Heart left ventricle (tissue), 16 donors: ENCODE measurements at regions not wholly inside any gene's neighbourhood (a gene's known extent, or its start where the extent isn't known, plus 50 kb on each side); places are given as distances from the start of the nearest gene placed in this dataset.

ENCODE experiments used
- ATAC-seq, 4 donors: fragments of 200-7000 bp; cut with Tn5 transposase; one replicate each; pipeline ENCODE4 v1.9.1; 2020 to 2022; ENCODE audit warnings: moderate library complexity in 4 of 4, mild to moderate bottlenecking in 3 of 4, moderate number of reproducible peaks in 1 of 4
- DNase-seq, 5 donors: peaks; one replicate each; pipeline ENCODE4 v3.0.0-alpha.2; 2020
- H3K27ac ChIP-seq, 12 donors: fragments of 200-600 bp; sonication (generic) in 4 of 12; one replicate each; pipeline versions ENCODE4 v1.5.0 to v1.8.0; 2016 to 2022; ENCODE audit warnings: mild to moderate bottlenecking in 2 of 12
- H3K27me3 ChIP-seq, 9 donors: fragments of 200-600 bp; sonication (generic) in 2 of 9; one replicate each; pipeline versions ENCODE4 v1.5.1 to v1.8.0; 2016 to 2022; ENCODE audit warnings: mild to moderate bottlenecking in 3 of 9
- H3K36me3 ChIP-seq, 9 donors: fragments of 200-600 bp; sonication (generic) in 2 of 9; one replicate each; pipeline versions ENCODE4 v1.5.0 to v1.8.0; 2018 to 2022; ENCODE audit warnings: mild to moderate bottlenecking in 2 of 9
- H3K4me1 ChIP-seq, 12 donors: fragments of 200-600 bp; sonication (generic) in 4 of 12; one replicate each; pipeline versions ENCODE4 v1.5.0 to v1.8.0; 2016 to 2022; ENCODE audit warnings: mild to moderate bottlenecking in 3 of 12
- H3K4me3 ChIP-seq, 12 donors: fragments of 200-600 bp; sonication (generic) in 4 of 12; one replicate each; pipeline versions ENCODE4 v1.5.0 to v1.8.0; 2017 to 2022; ENCODE audit warnings: mild to moderate bottlenecking in 9 of 12, moderate library complexity in 4 of 12
- H3K9me3 ChIP-seq, 12 donors: fragments of 200-600 bp; sonication (generic) in 4 of 12; one replicate each; pipeline versions ENCODE4 v1.5.0 to v1.8.0; 2016 to 2022; ENCODE audit warnings: mild to moderate bottlenecking in 1 of 12
- POLR2A ChIP-seq, 2 donors: fragments of 450-650 bp; IDR thresholded peaks; one replicate each; pipeline ENCODE4 v1.6.1; 2017; ENCODE audit warnings: antibody characterized with exemption in 2 of 2, mild to moderate bottlenecking in 2 of 2, moderate library complexity in 2 of 2
- WGBS, 4 donors: extraction: QIAGEN DNeasy Blood & Tissue Kit in 2 of 4; methylation state at CpG; one replicate each; pipeline versions ENCODE4 v1.1.5 to v1.1.7; 2013 to 2018; 5-methylcytosine and 5-hydroxymethylcytosine counted together
- intact Hi-C, 10 donors: fragments of 100-400 bp; cut with DNase I; formaldehyde crosslinking; loops; one replicate each; pipeline versions ENCODE4 v1.11.1 to v1.14.2; 2022
- TF ChIP-seq, protein P1 (sequence below), 12 donors: fragments of 200-600 bp; sonication (generic) in 4 of 12; IDR thresholded peaks; one replicate each; pipeline versions ENCODE4 v1.5.0 to v1.8.0; 2018 to 2022; ENCODE audit warnings: antibody characterized with exemption in 12 of 12, mild to moderate bottlenecking in 5 of 12
- donor health status: ischemic (EF 13 %, LVEDD 7.1; RV severe dilation, severe dysfunction).
- donor health status: healthy with polysubstance abuse.
- donor health status: DM: no; HTN: yes; CAD: no.
- donor health status: DM: no; HTN: no; CAD: no.
- donor health status: ischemic (EF 25% LVEDD 6.9; RV normal size, moderate dysfunction).
- donor health status: ischemic (EF 25% LVEDD 5.7; RV mildly dilated, moderate dysfunction).
- donor health status: healthy.
- donor health status: DM: yes; HTN: yes; CAD: no.
- donor health status: ischemic (EF 35%, LVEDD 5.7; RV mildly dilated, moderate dysfunction).
- donor health status: nonischemic (EF 11% LVEDD 7.7; RV severe dilation, severe dysfunction).
- donor health status: DM: yes; HTN: yes; CAD: no.
- donor health status: PGD.
- donor health status: ischemic (EF 29% LVEDD 5.4; RV normal size, mild dysfunction).
- donor health status: nonischemic (EF 23%, LVEDD 6.1; RV moderate dilation, normal function).

DNA sequence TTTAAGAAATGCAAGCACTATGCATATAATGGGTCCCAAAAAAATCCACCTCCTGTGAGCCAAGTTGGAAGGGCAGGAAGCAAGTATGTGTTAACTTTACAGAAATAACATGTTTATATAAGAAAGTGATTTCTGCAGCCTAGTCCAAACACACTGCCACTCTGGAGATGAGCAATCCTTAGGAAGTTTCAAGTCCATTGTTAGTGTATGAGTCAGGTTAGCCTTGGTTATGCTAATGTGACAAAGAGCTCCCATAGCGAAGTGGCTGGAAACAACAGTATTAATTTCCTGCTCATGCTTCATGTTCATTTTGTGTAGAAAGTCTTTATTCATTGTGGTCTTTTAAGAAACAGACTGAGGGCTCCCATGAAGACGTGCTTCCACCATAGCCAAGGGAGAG lies 121.4 kb downstream of the TBXT start:
- intact Hi-C loops: no loop called here
- no peak for ATAC-seq

DNA sequence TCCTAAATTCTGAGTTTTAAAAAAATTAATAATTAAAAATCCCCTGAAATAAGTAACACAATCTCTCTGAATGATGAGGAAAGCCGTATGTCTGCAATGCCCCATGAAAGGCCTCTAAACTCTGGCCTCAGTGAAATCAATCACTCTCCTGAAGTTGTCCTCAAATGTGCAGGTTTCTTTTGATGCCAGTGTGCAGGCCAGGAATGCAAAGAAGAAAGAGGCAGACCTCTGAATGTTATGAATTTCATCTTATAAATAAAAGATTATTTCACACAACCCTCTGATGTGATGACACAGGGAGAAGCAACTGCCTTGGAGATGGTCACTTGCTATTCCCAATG lies 121.8 kb downstream of the TBXT start:
- Histone ChIP-seq H3K4me1 (no peaks in the 10 kb centered on the region), H3K36me3 (no peaks in the 10 kb centered on the region), H3K9me3 (no peaks in the 10 kb centered on the region), H3K27ac (no peak overlapping the region), H3K4me3 (no peak overlapping the region), H3K27me3 (peaks cover 0 to 9% (median 0%) of the 10 kb centered on the region in 9 donors)
- TF ChIP-seq, protein P1, sequence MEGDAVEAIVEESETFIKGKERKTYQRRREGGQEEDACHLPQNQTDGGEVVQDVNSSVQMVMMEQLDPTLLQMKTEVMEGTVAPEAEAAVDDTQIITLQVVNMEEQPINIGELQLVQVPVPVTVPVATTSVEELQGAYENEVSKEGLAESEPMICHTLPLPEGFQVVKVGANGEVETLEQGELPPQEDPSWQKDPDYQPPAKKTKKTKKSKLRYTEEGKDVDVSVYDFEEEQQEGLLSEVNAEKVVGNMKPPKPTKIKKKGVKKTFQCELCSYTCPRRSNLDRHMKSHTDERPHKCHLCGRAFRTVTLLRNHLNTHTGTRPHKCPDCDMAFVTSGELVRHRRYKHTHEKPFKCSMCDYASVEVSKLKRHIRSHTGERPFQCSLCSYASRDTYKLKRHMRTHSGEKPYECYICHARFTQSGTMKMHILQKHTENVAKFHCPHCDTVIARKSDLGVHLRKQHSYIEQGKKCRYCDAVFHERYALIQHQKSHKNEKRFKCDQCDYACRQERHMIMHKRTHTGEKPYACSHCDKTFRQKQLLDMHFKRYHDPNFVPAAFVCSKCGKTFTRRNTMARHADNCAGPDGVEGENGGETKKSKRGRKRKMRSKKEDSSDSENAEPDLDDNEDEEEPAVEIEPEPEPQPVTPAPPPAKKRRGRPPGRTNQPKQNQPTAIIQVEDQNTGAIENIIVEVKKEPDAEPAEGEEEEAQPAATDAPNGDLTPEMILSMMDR (IDR thresholded peaks at IDR 0.05): no peak
- no peak for TF ChIP-seq POLR2A (IDR thresholded peaks at IDR 0.05)
- DNase-seq: no peak
- no peak for ATAC-seq
- intact Hi-C loops: no loop called here
- 72 to 82% (median 76%) methylated on average over 1 of the region's 1 CpG for WGBS, 4 donors

More for the DNA sequence above, 121.4 kb downstream of the TBXT start:
- WGBS, 4 donors: 74 to 85% (median 76%) methylated on average over 2 of the region's 2 CpGs
- DNase-seq: no peak
- H3K4me1 ChIP-seq: no peaks in the 10 kb centered on the region
- no peak overlapping the region for H3K27ac ChIP-seq
- H3K9me3 ChIP-seq: peaks cover 0 to 4% (median 0%) of the 10 kb centered on the region in 12 donors
- TF ChIP-seq POLR2A (IDR thresholded peaks at IDR 0.05): no peak
- no peaks in the 10 kb centered on the region for H3K36me3 ChIP-seq
- peaks cover 0 to 9% (median 0%) of the 10 kb centered on the region in 9 donors for H3K27me3 ChIP-seq
- H3K4me3 ChIP-seq: no peak overlapping the region

DNA sequence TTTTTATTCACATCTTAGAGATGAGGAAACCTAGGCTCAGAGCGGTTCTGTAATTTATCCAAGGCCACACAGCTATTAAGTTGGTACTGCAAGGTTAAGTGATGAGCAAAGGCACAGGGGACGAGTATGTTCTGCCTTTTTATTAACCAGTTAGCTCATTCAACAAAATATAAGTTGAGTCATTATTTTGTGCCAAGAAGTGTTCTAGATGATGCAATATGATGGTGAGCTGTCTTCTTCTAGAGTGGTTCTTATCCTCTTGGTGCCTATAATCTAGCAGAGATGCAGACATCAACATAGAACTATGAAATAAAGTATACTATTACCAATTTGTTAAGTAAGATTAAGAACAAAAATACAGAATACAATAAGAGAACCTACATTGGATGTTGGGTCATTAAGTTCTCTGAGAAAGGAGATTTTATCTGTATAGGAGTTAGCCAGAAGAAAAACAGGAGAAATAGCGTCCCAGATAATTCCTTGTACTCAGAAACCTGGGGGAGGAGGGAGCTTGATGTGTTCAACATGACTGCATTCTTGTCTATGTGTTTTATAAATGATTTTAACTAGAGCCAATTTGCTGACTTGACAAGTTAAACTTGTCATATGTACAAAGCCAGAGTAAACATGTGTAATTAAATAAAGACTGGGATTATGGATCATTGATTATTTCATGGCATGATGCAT lies 122.3 kb downstream of the TBXT start:
- Histone ChIP-seq H3K27ac (no peak overlapping the region), H3K36me3 (no peaks in the 10 kb centered on the region), H3K4me1 (no peaks in the 10 kb centered on the region), H3K9me3 (no peaks in the 10 kb centered on the region), H3K27me3 (peaks cover 0 to 9% (median 0%) of the 10 kb centered on the region in 9 donors), H3K4me3 (no peak overlapping the region)
- intact Hi-C loops: no loop called here
- WGBS, 4 donors: 71 to 79% (median 75%) methylated on average over 3 of the region's 3 CpGs
- DNase-seq (no peak), ATAC-seq (no peak)
- no peak for TF ChIP-seq POLR2A (IDR thresholded peaks at IDR 0.05)
- TF ChIP-seq, protein P1 (IDR thresholded peaks at IDR 0.05): no peak

DNA sequence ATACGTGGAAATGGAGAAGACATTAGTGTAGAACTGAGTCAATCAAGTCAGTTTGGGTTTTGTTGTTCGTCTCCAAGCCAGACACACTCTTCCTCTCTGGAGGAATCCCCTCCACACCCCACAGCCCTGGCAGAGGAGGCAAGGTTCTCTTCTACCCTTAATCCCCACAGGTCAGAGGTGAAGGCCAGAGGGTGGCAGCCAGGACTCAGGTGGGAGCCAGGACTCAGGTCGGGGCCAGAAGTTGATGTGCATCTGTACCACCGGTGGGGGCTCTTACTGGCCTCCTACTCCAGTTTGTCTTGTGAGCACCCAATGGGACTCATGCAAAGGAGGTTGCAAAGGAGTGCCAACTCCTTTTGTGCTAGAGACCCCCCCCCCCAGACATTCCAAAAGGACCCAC lies 126.4 kb downstream of the TBXT start:
- intact Hi-C loops: no loop called here
- peaks cover 0 to 9% (median 0%) of the 10 kb centered on the region in 9 donors for H3K27me3 ChIP-seq
- TF ChIP-seq, protein P1 (IDR thresholded peaks at IDR 0.05): no peak
- no peak for TF ChIP-seq POLR2A (IDR thresholded peaks at IDR 0.05)
- DNase-seq (no peak), ATAC-seq (no peak)
- peaks cover 0 to 19% (median 0%) of the 10 kb centered on the region in 12 donors for H3K9me3 ChIP-seq
- no peaks in the 10 kb centered on the region for H3K36me3 ChIP-seq
- H3K4me1 ChIP-seq: no peaks in the 10 kb centered on the region
- H3K27ac ChIP-seq: no peak overlapping the region
- no peak overlapping the region for H3K4me3 ChIP-seq
- 76 to 81% (median 76%) methylated on average over 4 of the region's 4 CpGs for WGBS, 4 donors

DNA sequence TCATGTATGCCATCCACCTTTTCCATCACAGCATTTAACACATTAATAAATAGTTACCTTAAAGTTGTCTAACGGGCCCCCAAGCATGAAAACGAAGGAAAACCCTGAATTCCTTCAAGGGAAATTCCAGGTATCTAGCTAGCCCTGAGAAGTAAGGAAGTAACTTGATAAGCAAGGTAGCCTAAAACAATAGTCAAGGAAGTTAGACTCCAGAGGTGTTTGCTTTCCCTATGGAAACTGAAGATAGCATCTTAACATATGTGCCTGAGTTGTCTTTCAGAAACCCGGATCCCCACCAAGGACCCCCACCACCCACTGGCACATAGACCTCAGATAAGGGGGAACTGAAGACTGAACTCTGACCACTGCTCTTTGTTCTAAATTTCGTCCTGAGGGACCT lies 127.4 kb downstream of the TBXT start:
- DNase-seq: no peak
- intact Hi-C loops: no loop called here
- H3K27ac ChIP-seq: no peak overlapping the region
- no peak for ATAC-seq
- H3K27me3 ChIP-seq: peaks cover 0 to 9% (median 0%) of the 10 kb centered on the region in 9 donors
- H3K4me1 ChIP-seq: no peaks in the 10 kb centered on the region
- H3K36me3 ChIP-seq: no peaks in the 10 kb centered on the region
- TF ChIP-seq, protein P1 (IDR thresholded peaks at IDR 0.05): no peak
- no peak for TF ChIP-seq POLR2A (IDR thresholded peaks at IDR 0.05)
- H3K9me3 ChIP-seq: peaks cover 0 to 19% (median 0%) of the 10 kb centered on the region in 12 donors
- 37 to 59% (median 44%) methylated on average over 4 of the region's 4 CpGs for WGBS, 4 donors
- no peak overlapping the region for H3K4me3 ChIP-seq
